NB4 (cell line): ENCODE measurements at regions not wholly inside any gene's neighbourhood (a gene's known extent, or its start where the extent isn't known, plus 50 kb on each side); places are given as distances from the start of the nearest gene placed in this dataset.

Experiments used
- DNase-seq: peaks from one replicate; pipeline ENCODE4 v3.0.0; 2010; ENCODE audit warnings: low read depth
- H3K4me3 ChIP-seq: one replicate; pipeline ENCODE4 v1.5.1; 2011; ENCODE audit warnings: mild to moderate bottlenecking, low read depth, low read length, moderate library complexity
- MYC ChIP-seq: IDR thresholded peaks from 2 replicates; pipeline ENCODE4 v1.6.1; 2011; ENCODE audit warnings: low read depth, low read length
- POLR2A ChIP-seq: IDR thresholded peaks from 2 replicates; pipeline ENCODE4 v1.6.1; 2011; ENCODE audit warnings: mild to moderate bottlenecking; ENCODE audit not compliant: insufficient read length; ENCODE audit errors: extremely low read depth
- TF ChIP-seq, protein P1 (sequence below): IDR thresholded peaks from one replicate; pipeline ENCODE4 v1.5.1; 2012; ENCODE audit warnings: low read depth, low read length
- TF ChIP-seq, protein P2 (sequence below): IDR thresholded peaks from 2 replicates; pipeline ENCODE4 v1.6.1; 2011; ENCODE audit warnings: low read depth, low read length

DNA sequence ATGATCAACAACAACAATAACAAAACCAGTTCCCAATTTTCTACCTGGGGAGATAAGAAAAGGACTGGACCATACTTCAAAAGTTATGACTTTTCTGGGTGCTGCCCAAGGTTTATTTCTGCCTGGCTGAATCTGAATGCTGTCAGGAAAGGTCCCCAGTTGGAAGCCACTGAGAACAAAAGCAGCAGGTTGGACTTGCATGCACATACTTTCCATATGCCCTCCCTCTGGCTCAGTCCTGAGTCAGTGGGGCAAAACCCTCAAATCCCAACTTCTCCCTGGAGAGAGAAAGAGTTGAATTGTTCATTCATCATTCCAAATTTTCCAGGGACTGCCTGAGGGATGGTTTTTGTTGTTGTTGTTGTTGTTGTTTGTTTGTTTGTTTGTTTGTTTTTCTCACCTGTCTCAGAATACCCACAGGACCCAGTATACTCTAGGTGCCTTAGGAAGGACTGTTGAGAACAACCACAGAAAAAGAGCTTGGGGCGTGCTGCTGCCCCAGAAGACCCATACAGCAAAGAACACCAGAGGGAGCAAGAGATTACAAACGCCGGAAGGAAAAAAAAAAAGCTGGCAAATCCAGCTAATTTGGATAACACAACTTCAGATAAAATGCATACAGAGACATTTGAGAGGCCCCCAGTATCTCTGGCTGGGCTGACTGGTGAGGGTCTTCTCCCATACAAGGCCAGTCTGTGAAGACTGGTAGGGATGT, 138.9 kb upstream of the INPP4B start:
- peak; percentile 7 for DNase-seq
- H3K4me3 ChIP-seq, result no peak overlapping the region
- TF ChIP-seq POLR2A, result no peak
- TF ChIP-seq, protein P1, sequence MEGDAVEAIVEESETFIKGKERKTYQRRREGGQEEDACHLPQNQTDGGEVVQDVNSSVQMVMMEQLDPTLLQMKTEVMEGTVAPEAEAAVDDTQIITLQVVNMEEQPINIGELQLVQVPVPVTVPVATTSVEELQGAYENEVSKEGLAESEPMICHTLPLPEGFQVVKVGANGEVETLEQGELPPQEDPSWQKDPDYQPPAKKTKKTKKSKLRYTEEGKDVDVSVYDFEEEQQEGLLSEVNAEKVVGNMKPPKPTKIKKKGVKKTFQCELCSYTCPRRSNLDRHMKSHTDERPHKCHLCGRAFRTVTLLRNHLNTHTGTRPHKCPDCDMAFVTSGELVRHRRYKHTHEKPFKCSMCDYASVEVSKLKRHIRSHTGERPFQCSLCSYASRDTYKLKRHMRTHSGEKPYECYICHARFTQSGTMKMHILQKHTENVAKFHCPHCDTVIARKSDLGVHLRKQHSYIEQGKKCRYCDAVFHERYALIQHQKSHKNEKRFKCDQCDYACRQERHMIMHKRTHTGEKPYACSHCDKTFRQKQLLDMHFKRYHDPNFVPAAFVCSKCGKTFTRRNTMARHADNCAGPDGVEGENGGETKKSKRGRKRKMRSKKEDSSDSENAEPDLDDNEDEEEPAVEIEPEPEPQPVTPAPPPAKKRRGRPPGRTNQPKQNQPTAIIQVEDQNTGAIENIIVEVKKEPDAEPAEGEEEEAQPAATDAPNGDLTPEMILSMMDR, result peak; percentile 24

DNA sequence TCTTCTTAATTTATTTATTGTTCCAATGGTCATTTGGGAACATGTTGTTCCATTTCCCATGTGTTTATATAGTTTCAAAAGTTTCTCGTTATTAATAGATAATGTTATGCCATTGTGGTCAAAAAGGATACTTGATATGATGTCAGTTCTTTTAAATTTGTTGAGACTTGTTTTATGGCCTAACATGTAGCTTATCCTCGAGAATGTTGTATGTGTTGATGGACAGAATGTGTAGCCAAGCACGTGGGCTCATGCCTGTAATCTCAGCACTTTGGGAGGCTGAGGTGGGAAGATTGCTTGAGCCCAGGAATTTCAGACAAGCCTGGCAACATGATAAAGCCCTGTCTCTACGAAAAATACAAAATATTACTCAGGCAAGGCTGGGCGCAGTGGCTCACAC, 168.5 kb upstream of the USP38 start:
- TF ChIP-seq POLR2A, result no peak
- TF ChIP-seq MYC, result no peak
- TF ChIP-seq, protein P2, sequence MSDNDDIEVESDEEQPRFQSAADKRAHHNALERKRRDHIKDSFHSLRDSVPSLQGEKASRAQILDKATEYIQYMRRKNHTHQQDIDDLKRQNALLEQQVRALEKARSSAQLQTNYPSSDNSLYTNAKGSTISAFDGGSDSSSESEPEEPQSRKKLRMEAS, result no peak
- TF ChIP-seq, protein P1, result no peak

DNA sequence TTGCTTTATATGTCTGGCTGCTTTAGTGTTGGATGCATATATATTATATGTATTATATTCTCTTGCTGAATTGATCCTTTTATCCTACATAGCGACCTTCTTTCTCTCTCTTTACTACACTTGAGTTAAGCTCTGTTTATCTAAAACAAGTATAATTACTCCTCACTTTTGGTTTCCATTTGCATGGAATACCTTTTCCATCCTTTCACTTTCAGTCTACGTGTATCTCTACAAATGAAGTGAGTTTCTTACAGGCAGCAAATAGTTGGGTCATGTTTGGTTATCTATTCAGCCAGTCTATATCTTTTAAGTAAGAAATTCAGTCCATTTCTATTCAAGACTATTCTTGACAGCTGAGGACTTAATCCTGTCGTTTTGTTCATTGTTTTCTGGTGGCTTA, 167.5 kb upstream of the USP38 start:
- TF ChIP-seq POLR2A, result no peak
- no peak for TF ChIP-seq MYC
- TF ChIP-seq, protein P2, result no peak
- TF ChIP-seq, protein P1, result no peak
- no peak for DNase-seq
- no peak overlapping the region for H3K4me3 ChIP-seq

More for the DNA sequence above, 168.5 kb upstream of the USP38 start:
- no peak overlapping the region for H3K4me3 ChIP-seq
- no peak for DNase-seq

DNA sequence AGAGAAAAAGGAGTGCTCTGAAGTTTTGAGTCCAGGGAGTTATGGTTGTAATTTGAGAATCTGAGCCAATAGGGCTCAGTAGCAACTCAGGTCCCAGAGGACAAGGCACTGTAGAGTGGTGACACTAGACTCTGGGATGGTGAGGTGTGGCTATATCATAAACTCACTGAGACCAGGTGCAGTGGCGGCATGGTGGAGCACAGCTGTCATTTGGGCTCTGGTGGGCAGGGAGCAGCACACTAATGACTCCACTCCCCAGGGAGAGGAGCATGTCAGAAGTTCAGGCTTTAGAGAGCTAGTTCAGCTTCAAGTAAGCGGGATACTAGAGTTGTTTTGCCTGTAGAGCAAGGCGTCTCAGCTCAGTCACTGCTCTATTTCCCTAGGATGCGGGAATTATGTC, 165.4 kb upstream of the USP38 start:
- no peak for DNase-seq
- TF ChIP-seq, protein P2, result no peak
- TF ChIP-seq MYC, result no peak
- TF ChIP-seq, protein P1, result no peak
- TF ChIP-seq POLR2A, result no peak
- H3K4me3 ChIP-seq, result no peak overlapping the region

DNA sequence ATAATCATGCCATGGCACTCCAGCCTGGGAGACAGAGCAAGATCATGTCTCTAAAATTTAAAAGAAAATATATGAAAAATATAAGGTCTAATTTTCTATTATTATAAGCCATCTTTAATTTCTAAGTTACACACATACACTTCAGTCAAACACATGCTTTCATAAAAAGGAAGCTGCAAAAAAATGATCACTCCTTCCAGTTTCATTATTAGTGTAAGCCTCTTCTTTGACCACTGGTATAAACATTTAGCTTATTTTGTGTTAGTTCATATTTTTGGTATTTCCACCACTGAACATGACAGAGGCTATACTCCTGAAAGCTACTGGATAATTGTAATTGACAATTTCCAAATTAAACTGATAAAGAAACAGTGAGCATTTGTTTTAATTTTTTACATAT, 163.3 kb upstream of the USP38 start:
- TF ChIP-seq, protein P2, result no peak
- TF ChIP-seq MYC (no peak), POLR2A (no peak)
- TF ChIP-seq, protein P1, result no peak
- H3K4me3 ChIP-seq, result no peak overlapping the region
- DNase-seq, result no peak
